GM19468 (cell line): ENCODE measurements at regions not wholly inside any gene's neighbourhood (a gene's known extent, or its start where the extent isn't known, plus 50 kb on each side); places are given as distances from the start of the nearest gene placed in this dataset.

Source experiments
- ATAC-seq: cut with Tn5 transposase; IDR thresholded peaks from one replicate; pipeline ENCODE4 v1.9.1; 2021; ENCODE audit warnings: mild to moderate bottlenecking, moderate library complexity, moderate number of reproducible peaks; ENCODE audit not compliant: unreplicated experiment; ENCODE audit errors: extremely low read depth

GRCh38 chr14:97850466-97850865, 1053.3 kb downstream of the VRK1 start:
- ATAC-seq, result no peak

DNA sequence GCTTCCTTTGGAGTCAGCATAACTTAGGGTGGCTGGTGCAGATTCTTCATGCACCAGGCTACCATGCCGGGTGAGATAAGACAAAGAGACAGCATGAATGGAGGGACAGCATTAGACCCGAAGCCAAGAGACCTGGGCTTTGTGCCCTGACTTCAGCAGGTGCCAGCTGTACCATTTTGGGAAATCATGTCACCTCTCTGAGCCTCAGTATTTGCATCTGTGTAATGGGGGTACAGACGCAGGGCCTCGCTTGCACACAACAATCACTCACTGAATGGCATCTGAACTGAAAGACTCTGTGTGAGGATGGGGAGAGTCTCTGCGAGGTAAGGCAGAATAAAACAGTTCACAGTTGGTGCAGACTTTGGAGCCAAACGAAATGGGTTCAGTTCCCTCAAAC, 1053.7 kb downstream of the VRK1 start:
- no peak for ATAC-seq

DNA sequence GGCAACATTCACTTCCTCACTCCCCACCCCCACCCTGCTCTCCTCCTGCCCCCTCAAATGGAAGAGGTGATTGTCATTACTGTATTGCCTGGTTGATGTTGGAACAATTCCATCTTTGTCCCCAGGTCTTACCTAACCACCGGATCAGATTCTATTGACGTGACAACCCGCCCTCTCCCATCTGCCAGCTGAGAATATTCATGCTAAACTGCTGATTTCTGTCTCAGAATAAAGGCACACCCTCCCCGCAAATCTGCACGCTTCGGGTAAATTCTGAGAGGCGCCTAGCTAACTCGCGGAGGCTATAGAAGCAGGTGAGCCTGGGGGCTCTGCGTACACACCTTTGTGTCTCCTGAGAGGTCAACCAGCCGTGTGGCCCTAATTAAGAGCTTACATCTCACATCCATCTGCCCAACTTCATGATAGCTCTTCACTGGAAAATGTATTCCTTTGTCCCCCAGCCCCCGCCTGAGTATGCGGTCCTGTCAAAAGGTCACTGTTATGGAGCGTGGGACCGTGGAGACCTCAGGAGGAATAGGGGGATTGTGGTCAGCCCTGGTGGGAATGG, 1054.3 kb downstream of the VRK1 start:
- no peak for ATAC-seq

GRCh38 chr14:97854918-97855317, 1057.7 kb downstream of the VRK1 start:
- ATAC-seq, result no peak

- ATAC-seq, result no peak
Measured at GRCh38 chr14:97866195-97866594, 1069.0 kb downstream of the VRK1 start.

DNA sequence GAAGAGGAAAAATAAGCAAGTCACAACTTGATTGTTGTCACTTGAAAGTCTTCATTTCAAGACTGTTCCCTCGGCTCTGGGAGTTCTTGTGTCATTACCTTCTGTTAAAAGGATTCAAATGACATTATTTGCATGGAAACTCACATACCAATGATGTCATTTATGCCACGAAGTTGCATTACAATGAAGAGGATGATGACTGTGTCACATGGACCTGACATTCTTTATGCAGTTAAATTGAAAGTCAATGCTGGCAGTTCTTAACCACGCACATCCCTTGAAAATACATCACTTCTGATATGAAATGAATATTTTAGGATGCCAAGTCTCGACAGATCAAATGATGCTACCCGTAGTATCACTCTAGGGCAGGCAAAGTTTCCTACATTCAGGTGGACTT, 1069.5 kb downstream of the VRK1 start:
- ATAC-seq, result no peak

GRCh38 chr14:97873291-97873690, 1076.1 kb downstream of the VRK1 start:
- ATAC-seq, result no peak

GRCh38 chr14:97874394-97874793, 1077.2 kb downstream of the VRK1 start:
- ATAC-seq, result no peak

DNA sequence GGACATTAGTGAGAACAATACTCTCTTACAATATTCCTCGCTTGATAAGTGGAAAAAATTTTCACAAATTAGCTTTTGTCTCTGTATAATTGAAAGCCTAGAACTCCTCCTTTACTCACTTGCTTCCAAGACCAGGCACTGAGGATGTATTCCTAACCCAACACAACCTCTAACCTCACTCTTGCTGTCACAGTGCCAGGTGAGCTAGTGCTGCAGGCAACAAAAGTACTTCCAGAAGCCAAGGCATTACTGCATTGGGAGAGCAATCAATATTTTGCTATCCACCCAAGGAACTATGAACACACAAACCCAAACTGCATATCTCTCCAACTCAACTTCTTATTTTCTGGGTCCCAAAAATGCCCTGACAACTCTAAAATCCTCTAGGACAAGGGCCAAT, 1081.0 kb downstream of the VRK1 start:
- no peak for ATAC-seq

GRCh38 chr14:97878727-97879126, 1081.5 kb downstream of the VRK1 start:
- no peak for ATAC-seq

DNA sequence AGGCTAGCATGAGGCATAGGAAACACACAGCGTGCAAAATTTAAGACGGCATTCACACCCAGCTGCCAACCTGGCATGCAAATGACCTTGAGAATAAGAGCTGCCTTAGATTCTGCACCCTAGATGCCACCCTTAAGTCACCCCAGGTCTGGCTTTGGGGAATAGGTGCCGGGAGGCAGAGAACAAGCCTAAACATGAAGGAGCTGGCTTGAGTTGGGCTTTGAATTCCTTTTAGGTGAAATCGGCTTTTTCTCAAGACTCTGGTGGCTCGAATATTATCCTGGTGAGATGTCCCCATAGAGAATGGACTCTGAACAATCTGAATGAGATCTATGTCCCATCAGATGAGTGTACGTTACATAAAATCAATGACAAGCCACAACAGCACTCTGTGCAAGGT, 1090.5 kb downstream of the VRK1 start:
- no peak for ATAC-seq

- ATAC-seq, result no peak
Measured at GRCh38 chr14:97888331-97888730, 1091.1 kb downstream of the VRK1 start.

DNA sequence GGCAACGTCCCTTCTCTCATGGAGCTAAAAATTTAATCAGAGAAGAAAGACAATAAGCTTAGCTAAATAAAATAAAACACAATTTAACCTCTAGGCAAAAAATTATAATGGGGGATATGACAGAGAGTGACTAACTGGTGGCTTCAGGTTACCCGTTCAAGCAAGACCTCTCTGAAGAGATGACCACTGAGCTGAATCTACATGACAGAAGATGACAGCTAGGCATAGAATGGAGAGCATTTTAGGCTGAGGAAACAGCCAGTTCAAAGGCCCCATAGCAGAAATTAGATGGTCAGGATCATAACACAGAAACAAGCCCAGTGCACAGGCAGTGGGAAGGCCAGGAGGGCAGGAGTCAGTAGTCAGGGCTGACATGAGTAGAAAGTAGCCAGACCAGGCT, 1094.3 kb downstream of the VRK1 start:
- no peak for ATAC-seq

GRCh38 chr14:97894552-97894951, 1097.4 kb downstream of the VRK1 start:
- no peak for ATAC-seq

- no peak for ATAC-seq
Measured at GRCh38 chr14:97900196-97900854, 1103.1 kb downstream of the VRK1 start.

DNA sequence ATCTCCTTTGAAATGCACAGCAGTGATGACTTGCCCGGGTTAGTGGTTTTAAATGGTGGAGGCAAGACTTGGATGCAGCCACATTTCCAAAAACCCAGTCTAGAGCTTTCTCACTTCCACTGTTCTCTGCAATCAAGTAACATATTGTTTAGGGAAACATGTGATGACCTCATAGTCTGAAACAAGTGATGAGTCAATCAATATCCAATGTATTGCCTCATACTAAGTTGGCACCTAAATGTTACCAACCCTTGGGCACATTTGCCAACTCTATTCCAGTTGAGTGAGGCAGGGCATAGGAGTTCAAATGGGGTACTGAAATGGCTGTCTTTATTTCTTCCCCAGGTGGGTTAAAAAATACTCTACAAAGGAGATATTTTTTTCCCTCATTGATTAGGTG, 1105.4 kb downstream of the VRK1 start:
- ATAC-seq, result no peak

GRCh38 chr14:97903821-97904220, 1106.6 kb downstream of the VRK1 start:
- ATAC-seq, result no peak

GRCh38 chr14:97912217-97912616, 1115.0 kb downstream of the VRK1 start:
- ATAC-seq, result no peak

- ATAC-seq, result no peak
Measured at GRCh38 chr14:97916100-97916499, 1118.9 kb downstream of the VRK1 start.

GRCh38 chr14:97916669-97917568, 1119.7 kb downstream of the VRK1 start:
- ATAC-seq, result no peak

- ATAC-seq, result no peak
Measured at GRCh38 chr14:97920201-97920600, 1123.0 kb downstream of the VRK1 start.
